ENCODE measurements at regions not wholly inside any gene's neighbourhood (a gene's known extent, or its start where the extent isn't known, plus 50 kb on each side); places are given as distances from the start of the nearest gene placed in this dataset.

GRCh38 chr13:76131551-76131950 is 495.4 kb downstream of the LMO7 start:
- H3K79me2 ChIP-seq (ENCODE audit: low read length): no peaks in the 10 kb centered on the region
- H3K27me3 ChIP-seq (ENCODE audit: low read depth, low read length): no peaks in the 10 kb centered on the region
- H3K9me3 ChIP-seq (ENCODE audit: insufficient read depth, low read length): no peaks in the 10 kb centered on the region
- no peak overlapping the region for H3K4me2 ChIP-seq (ENCODE audit: low read length)
- no peak overlapping the region for H3K9ac ChIP-seq (ENCODE audit: low read length)
- H2AFZ ChIP-seq (ENCODE audit: low read depth, low read length): no peak overlapping the region
- TF ChIP-seq EZH2phosphoT487 (IDR thresholded peaks at IDR 0.05; ENCODE audit: low read depth) (no peak), CTCF (IDR thresholded peaks at IDR 0.05; ENCODE audit: low read depth, low read length) (no peak)
- no peaks in the 10 kb centered on the region for H3K36me3 ChIP-seq (replicated peaks; ENCODE audit: low read depth, low read length)
- H3K4me3 ChIP-seq (ENCODE audit: low read length): no peak overlapping the region
- H3K4me1 ChIP-seq (ENCODE audit: low read length): no peaks in the 10 kb centered on the region
- no peak overlapping the region for H3K27ac ChIP-seq (ENCODE audit: low read length)
- H4K20me1 ChIP-seq (ENCODE audit: insufficient read depth, low read length): no peaks in the 10 kb centered on the region

- TF ChIP-seq CTCF (IDR thresholded peaks at IDR 0.05; ENCODE audit: low read depth, low read length) (no peak), EZH2phosphoT487 (IDR thresholded peaks at IDR 0.05; ENCODE audit: low read depth) (no peak)
- no peaks in the 10 kb centered on the region for H3K36me3 ChIP-seq (replicated peaks; ENCODE audit: low read depth, low read length)
- no peaks in the 10 kb centered on the region for H3K79me2 ChIP-seq (ENCODE audit: low read length)
- no peak overlapping the region for H3K9ac ChIP-seq (ENCODE audit: low read length)
- H3K27ac ChIP-seq (ENCODE audit: low read length): no peak overlapping the region
- H3K4me2 ChIP-seq (ENCODE audit: low read length): no peak overlapping the region
- no peaks in the 10 kb centered on the region for H4K20me1 ChIP-seq (ENCODE audit: insufficient read depth, low read length)
- no peaks in the 10 kb centered on the region for H3K9me3 ChIP-seq (ENCODE audit: insufficient read depth, low read length)
- H3K4me1 ChIP-seq (ENCODE audit: low read length): no peaks in the 10 kb centered on the region
- no peaks in the 10 kb centered on the region for H3K27me3 ChIP-seq (ENCODE audit: low read depth, low read length)
- H3K4me3 ChIP-seq (ENCODE audit: low read length): no peak overlapping the region
- no peak overlapping the region for H2AFZ ChIP-seq (ENCODE audit: low read depth, low read length)
These were observed 493.3 kb downstream of the LMO7 start for GRCh38 chr13:76129305-76130000.

GRCh38 chr13:76127922-76128321 is 491.8 kb downstream of the LMO7 start:
- H3K27ac ChIP-seq (ENCODE audit: low read length): no peak overlapping the region
- H3K4me2 ChIP-seq (ENCODE audit: low read length): no peak overlapping the region
- no peaks in the 10 kb centered on the region for H3K27me3 ChIP-seq (ENCODE audit: low read depth, low read length)
- H3K4me1 ChIP-seq (ENCODE audit: low read length): no peaks in the 10 kb centered on the region
- TF ChIP-seq EZH2phosphoT487 (IDR thresholded peaks at IDR 0.05; ENCODE audit: low read depth) (no peak), CTCF (IDR thresholded peaks at IDR 0.05; ENCODE audit: low read depth, low read length) (no peak)
- no peak overlapping the region for H3K4me3 ChIP-seq (ENCODE audit: low read length)
- no peaks in the 10 kb centered on the region for H4K20me1 ChIP-seq (ENCODE audit: insufficient read depth, low read length)
- H3K9ac ChIP-seq (ENCODE audit: low read length): no peak overlapping the region
- no peaks in the 10 kb centered on the region for H3K79me2 ChIP-seq (ENCODE audit: low read length)
- no peaks in the 10 kb centered on the region for H3K36me3 ChIP-seq (replicated peaks; ENCODE audit: low read depth, low read length)
- H2AFZ ChIP-seq (ENCODE audit: low read depth, low read length): no peak overlapping the region
- H3K9me3 ChIP-seq (ENCODE audit: insufficient read depth, low read length): no peaks in the 10 kb centered on the region

DNA sequence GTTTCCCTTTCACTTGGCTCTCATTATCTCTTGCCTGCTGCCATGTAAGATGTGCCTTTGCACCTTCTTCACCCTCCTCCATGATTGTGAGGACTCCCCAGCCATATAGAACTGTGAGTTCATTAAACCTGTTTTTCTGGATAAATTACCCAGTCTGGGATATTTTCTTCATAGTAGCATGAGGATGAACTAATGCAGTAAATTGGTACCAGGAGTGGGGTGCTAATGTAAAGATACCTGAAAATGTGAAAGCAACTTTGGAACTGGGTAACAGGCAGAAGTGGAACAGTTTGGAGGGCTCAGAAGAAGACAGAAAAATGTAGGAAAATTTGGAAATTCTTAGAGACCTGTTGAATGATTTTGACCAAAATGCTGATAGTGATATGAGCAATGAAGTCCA is 487.4 kb downstream of the LMO7 start:
- no peak overlapping the region for H3K27ac ChIP-seq (ENCODE audit: low read length)
- no peak for TF ChIP-seq CTCF (IDR thresholded peaks at IDR 0.05; ENCODE audit: low read depth, low read length)
- no peak for TF ChIP-seq EZH2phosphoT487 (IDR thresholded peaks at IDR 0.05; ENCODE audit: low read depth)
- no peaks in the 10 kb centered on the region for H3K36me3 ChIP-seq (replicated peaks; ENCODE audit: low read depth, low read length)
- no peak overlapping the region for H2AFZ ChIP-seq (ENCODE audit: low read depth, low read length)
- no peaks in the 10 kb centered on the region for H4K20me1 ChIP-seq (ENCODE audit: insufficient read depth, low read length)
- no peak overlapping the region for H3K4me3 ChIP-seq (ENCODE audit: low read length)
- H3K79me2 ChIP-seq (ENCODE audit: low read length): no peaks in the 10 kb centered on the region
- H3K4me1 ChIP-seq (ENCODE audit: low read length): no peaks in the 10 kb centered on the region
- no peak overlapping the region for H3K9ac ChIP-seq (ENCODE audit: low read length)
- no peaks in the 10 kb centered on the region for H3K27me3 ChIP-seq (ENCODE audit: low read depth, low read length)
- H3K9me3 ChIP-seq (ENCODE audit: insufficient read depth, low read length): no peaks in the 10 kb centered on the region
- no peak overlapping the region for H3K4me2 ChIP-seq (ENCODE audit: low read length)
